ENCODE measurements at regions not wholly inside any gene's neighbourhood (a gene's known extent, or its start where the extent isn't known, plus 50 kb on each side); places are given as distances from the start of the nearest gene placed in this dataset.
A peak's percentile ranks its signal among the peaks of the same experiment; 100 is the strongest.

DNA sequence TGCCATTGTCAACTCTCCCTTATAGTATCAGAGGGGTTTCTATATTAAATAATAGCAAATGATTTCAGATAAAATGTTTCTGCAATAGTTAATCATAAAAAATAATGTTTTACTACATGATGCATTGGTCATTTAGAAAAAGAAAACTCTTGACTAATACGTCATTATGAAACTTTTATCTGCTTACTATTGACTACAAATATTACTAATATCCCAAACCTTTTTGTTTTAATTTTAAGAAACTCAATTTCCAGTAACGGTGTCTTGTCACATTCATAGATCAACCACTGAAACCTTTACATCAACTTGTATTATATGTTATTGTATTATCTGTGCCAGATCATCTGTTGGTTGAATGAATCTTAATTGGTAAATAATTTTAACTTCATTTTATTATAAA is 482.9 kb upstream of the SLC35B3 start:
- no peaks in the 10 kb centered on the region for H3K9me3 ChIP-seq (ENCODE audit: low read length)
- no peak overlapping the region for H3K27ac ChIP-seq (ENCODE audit: extremely low read length, insufficient read depth, low read length)
- no peak overlapping the region for H3K4me3 ChIP-seq (replicated peaks in 1 of 3; ENCODE audit: insufficient read depth in 1 of 3, low read depth in 2 of 3, low read length in 3 of 3)
- H4K20me1 ChIP-seq (ENCODE audit: insufficient read depth, low read length) = no peaks in the 10 kb centered on the region
- no peaks in the 10 kb centered on the region for H3K79me2 ChIP-seq (ENCODE audit: insufficient read depth, low read length)
- no TSS peak for BruUV-seq (replicated peaks)
- in situ Hi-C loops (cut with HindIII; ENCODE audit: extremely low pct_ligation_motif_present, low pct_unique_long_range_greater_than_20kb) (no loop called here), intact Hi-C loops (cut with micrococcal nuclease; ENCODE audit: unreplicated experiment) (no loop called here)
- CTCF ChIA-PET (ENCODE audit: low intra/inter-chr PET ratio, low total read pairs) = no interaction called here
- H3K4me1 ChIP-seq (ENCODE audit: insufficient read depth, low read length) = no peaks in the 10 kb centered on the region
- POLR2A ChIA-PET = no interaction called here
- 1% methylated on average over 2 of the region's 2 CpGs for WGBS (ENCODE audit: low lambda C conversion rate)
- H3K27me3 ChIP-seq (ENCODE audit: control insufficient read depth in 1 of 2, insufficient read depth in 2 of 2, low read length in 2 of 2) = no peaks in the 10 kb centered on the region
- no peak overlapping the region for H3K4me2 ChIP-seq (ENCODE audit: low read depth, low read length)
- no peak overlapping the region for H2AFZ ChIP-seq (ENCODE audit: low read length)
- no peak for DNase-seq (ENCODE audit: low spot score)
- TF ChIP-seq, protein P1, sequence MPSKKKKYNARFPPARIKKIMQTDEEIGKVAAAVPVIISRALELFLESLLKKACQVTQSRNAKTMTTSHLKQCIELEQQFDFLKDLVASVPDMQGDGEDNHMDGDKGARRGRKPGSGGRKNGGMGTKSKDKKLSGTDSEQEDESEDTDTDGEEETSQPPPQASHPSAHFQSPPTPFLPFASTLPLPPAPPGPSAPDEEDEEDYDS (CRISPR knock-in tag; IDR thresholded peaks at IDR 0.05) = no peak
- peak; percentile 50; the same call in 1 of the 2 replicates for TF ChIP-seq CREB1 (IDR thresholded peaks at IDR 0.05)
- TF ChIP-seq CREB1 (CRISPR knock-in tag; IDR thresholded peaks at IDR 0.05) = no peak
- no peak for ATAC-seq
- no peak overlapping the region for H3K9ac ChIP-seq (ENCODE audit: insufficient read depth, low read depth, low read length)
- FAIRE-seq = no peak
- no peaks in the 10 kb centered on the region for H3K36me3 ChIP-seq (replicated peaks in 1 of 2; ENCODE audit: control insufficient read depth in 1 of 2, insufficient read depth in 2 of 2, low read length in 2 of 2)

DNA sequence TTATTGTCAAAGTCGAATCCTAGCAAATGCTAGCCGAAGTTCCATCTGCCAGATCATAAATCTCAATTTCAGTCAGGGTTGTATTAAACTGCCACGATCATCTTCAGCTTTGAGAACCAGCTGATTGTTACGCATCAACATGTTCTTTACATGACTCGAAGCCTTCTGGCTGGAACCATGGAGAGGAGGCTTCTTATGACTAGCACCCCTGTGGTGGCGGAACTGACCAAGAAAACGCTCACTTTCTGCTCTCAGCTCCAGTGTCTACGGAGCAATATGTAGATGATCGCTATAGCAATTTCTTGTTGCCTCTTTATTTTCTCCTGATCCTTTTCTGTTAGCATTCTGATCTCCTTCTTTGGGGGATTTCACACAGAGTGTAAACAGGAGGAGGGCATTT is 479.4 kb upstream of the SLC35B3 start:
- no peaks in the 10 kb centered on the region for H4K20me1 ChIP-seq (ENCODE audit: insufficient read depth, low read length)
- no peak overlapping the region for H3K4me2 ChIP-seq (ENCODE audit: low read depth, low read length)
- H3K9ac ChIP-seq (ENCODE audit: insufficient read depth, low read depth, low read length) = no peak overlapping the region
- in situ Hi-C loops (cut with HindIII; ENCODE audit: extremely low pct_ligation_motif_present, low pct_unique_long_range_greater_than_20kb) (no loop called here), intact Hi-C loops (cut with micrococcal nuclease; ENCODE audit: unreplicated experiment) (no loop called here)
- ChIA-PET CTCF (ENCODE audit: low intra/inter-chr PET ratio, low total read pairs) (no interaction called here), POLR2A (no interaction called here)
- FAIRE-seq = no peak
- ATAC-seq = no peak
- H3K9me3 ChIP-seq (ENCODE audit: low read length) = peaks cover 5% of the 10 kb centered on the region
- no peak for DNase-seq (ENCODE audit: low spot score)
- BruUV-seq (replicated peaks) = no TSS peak
- no peak overlapping the region for H3K4me3 ChIP-seq (replicated peaks in 1 of 3; ENCODE audit: insufficient read depth in 1 of 3, low read depth in 2 of 3, low read length in 3 of 3)
- H2AFZ ChIP-seq (ENCODE audit: low read length) = no peak overlapping the region
- H3K79me2 ChIP-seq (ENCODE audit: insufficient read depth, low read length) = no peaks in the 10 kb centered on the region
- H3K27ac ChIP-seq (ENCODE audit: extremely low read length, insufficient read depth, low read length) = no peak overlapping the region
- H3K4me1 ChIP-seq (ENCODE audit: insufficient read depth, low read length) = no peaks in the 10 kb centered on the region
- H3K27me3 ChIP-seq (ENCODE audit: control insufficient read depth in 1 of 2, insufficient read depth in 2 of 2, low read length in 2 of 2) = no peaks in the 10 kb centered on the region
- 39% methylated on average over 9 of the region's 9 CpGs for WGBS (ENCODE audit: low lambda C conversion rate)
- no peaks in the 10 kb centered on the region for H3K36me3 ChIP-seq (replicated peaks in 1 of 2; ENCODE audit: control insufficient read depth in 1 of 2, insufficient read depth in 2 of 2, low read length in 2 of 2)
- no peak for TF ChIP-seq ZNF766 (CRISPR knock-in tag; IDR thresholded peaks at IDR 0.05; ENCODE audit: borderline replicate concordance)
- no peak for TF ChIP-seq GTF3A (CRISPR knock-in tag; conservative IDR thresholded peaks at IDR 0.05)
- TF ChIP-seq ZNF333 (CRISPR knock-in tag; IDR thresholded peaks at IDR 0.05; ENCODE audit: borderline replicate concordance) = no peak
- no peak for TF ChIP-seq ZNF543 (CRISPR knock-in tag; IDR thresholded peaks at IDR 0.05)
- TF ChIP-seq ZSCAN12 (CRISPR knock-in tag; IDR thresholded peaks at IDR 0.05) = no peak
- TF ChIP-seq ZNF605 (CRISPR knock-in tag; IDR thresholded peaks at IDR 0.05) = no peak
- TF ChIP-seq CHD4 (IDR thresholded peaks at IDR 0.05; ENCODE audit: borderline replicate concordance, low read length) = no peak
- no peak for TF ChIP-seq ZNF567 (CRISPR knock-in tag; IDR thresholded peaks at IDR 0.05; ENCODE audit: borderline replicate concordance)
- TF ChIP-seq, protein P2, sequence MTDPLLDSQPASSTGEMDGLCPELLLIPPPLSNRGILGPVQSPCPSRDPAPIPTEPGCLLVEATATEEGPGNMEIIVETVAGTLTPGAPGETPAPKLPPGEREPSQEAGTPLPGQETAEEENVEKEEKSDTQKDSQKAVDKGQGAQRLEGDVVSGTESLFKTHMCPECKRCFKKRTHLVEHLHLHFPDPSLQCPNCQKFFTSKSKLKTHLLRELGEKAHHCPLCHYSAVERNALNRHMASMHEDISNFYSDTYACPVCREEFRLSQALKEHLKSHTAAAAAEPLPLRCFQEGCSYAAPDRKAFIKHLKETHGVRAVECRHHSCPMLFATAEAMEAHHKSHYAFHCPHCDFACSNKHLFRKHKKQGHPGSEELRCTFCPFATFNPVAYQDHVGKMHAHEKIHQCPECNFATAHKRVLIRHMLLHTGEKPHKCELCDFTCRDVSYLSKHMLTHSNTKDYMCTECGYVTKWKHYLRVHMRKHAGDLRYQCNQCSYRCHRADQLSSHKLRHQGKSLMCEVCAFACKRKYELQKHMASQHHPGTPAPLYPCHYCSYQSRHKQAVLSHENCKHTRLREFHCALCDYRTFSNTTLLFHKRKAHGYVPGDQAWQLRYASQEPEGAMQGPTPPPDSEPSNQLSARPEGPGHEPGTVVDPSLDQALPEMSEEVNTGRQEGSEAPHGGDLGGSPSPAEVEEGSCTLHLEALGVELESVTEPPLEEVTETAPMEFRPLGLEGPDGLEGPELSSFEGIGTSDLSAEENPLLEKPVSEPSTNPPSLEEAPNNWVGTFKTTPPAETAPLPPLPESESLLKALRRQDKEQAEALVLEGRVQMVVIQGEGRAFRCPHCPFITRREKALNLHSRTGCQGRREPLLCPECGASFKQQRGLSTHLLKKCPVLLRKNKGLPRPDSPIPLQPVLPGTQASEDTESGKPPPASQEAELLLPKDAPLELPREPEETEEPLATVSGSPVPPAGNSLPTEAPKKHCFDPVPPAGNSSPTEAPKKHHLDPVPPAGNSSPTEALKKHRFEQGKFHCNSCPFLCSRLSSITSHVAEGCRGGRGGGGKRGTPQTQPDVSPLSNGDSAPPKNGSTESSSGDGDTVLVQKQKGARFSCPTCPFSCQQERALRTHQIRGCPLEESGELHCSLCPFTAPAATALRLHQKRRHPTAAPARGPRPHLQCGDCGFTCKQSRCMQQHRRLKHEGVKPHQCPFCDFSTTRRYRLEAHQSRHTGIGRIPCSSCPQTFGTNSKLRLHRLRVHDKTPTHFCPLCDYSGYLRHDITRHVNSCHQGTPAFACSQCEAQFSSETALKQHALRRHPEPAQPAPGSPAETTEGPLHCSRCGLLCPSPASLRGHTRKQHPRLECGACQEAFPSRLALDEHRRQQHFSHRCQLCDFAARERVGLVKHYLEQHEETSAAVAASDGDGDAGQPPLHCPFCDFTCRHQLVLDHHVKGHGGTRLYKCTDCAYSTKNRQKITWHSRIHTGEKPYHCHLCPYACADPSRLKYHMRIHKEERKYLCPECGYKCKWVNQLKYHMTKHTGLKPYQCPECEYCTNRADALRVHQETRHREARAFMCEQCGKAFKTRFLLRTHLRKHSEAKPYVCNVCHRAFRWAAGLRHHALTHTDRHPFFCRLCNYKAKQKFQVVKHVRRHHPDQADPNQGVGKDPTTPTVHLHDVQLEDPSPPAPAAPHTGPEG (CRISPR knock-in tag; IDR thresholded peaks at IDR 0.05) = no peak
- TF ChIP-seq, protein P3, sequence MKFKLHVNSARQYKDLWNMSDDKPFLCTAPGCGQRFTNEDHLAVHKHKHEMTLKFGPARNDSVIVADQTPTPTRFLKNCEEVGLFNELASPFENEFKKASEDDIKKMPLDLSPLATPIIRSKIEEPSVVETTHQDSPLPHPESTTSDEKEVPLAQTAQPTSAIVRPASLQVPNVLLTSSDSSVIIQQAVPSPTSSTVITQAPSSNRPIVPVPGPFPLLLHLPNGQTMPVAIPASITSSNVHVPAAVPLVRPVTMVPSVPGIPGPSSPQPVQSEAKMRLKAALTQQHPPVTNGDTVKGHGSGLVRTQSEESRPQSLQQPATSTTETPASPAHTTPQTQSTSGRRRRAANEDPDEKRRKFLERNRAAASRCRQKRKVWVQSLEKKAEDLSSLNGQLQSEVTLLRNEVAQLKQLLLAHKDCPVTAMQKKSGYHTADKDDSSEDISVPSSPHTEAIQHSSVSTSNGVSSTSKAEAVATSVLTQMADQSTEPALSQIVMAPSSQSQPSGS (CRISPR knock-in tag; IDR thresholded peaks at IDR 0.05) = no peak

Data from HepG2 (cell line).